T-cell (primary cell): ENCODE measurements at regions not wholly inside any gene's neighbourhood (a gene's known extent, or its start where the extent isn't known, plus 50 kb on each side); places are given as distances from the start of the nearest gene placed in this dataset.
"Not testable (repeated sequence)": the region's sequence is repeated elsewhere in the genome, so short reads cannot be mapped to it uniquely, and the experiment has no call there.

Experiments used
- ATAC-seq, 4 experiments: fragments of 200-7000 bp in 3 of 4; fragments of 150-1000 bp in 1 of 4; cut with Tn5 transposase; replicated peaks in 1 of 4; 1 replicate in 3 of 4; 2 replicates in 1 of 4; pipeline ENCODE4 v1.10.0; 2021; ENCODE audit warnings: moderate library complexity in 3 of 4, mild to moderate bottlenecking in 2 of 4, moderate number of reproducible peaks in 1 of 4
- CTCF ChIA-PET, 2 donors: fragments of 300-600 bp; sonication (Branson Sonifier 250); formaldehyde crosslinking; loops; one replicate each; lab custom pipeline; 2022; ENCODE audit warnings: antibody characterized with exemption in 2 of 2; lab: Charles Lee
- POLR2A ChIA-PET, 2 donors: fragments of 300-600 bp; sonication (Branson Sonifier 250); formaldehyde crosslinking; loops; one replicate each; lab custom pipeline; 2022; ENCODE audit warnings: antibody characterized with exemption in 2 of 2; lab: Charles Lee
- DNase-seq, 35 experiments: peaks; one replicate each; pipeline versions ENCODE4 v3.0.0 to v3.0.0-alpha.2; 2013 to 2023
- H3K27ac ChIP-seq: one replicate; pipeline ENCODE4 v1.5.1; 2013; ENCODE audit warnings: low read length
- H3K27me3 ChIP-seq, 2 experiments: replicated peaks in 1 of 2; 1 replicate in 1 of 2; 2 replicates in 1 of 2; pipeline versions ENCODE4 v1.6.1 to v1.7.0; 2013; ENCODE audit warnings: low read length in 1 of 2, mixed read lengths in 1 of 2; ENCODE audit not compliant: control insufficient read depth in 2 of 2, insufficient read depth in 2 of 2; ENCODE audit errors: extremely low read depth in 1 of 2
- H3K36me3 ChIP-seq, 2 donors: 1 replicate in 1 of 2; 2 replicates in 1 of 2; pipeline versions ENCODE4 v1.6.1 to v1.7.0; 2013; ENCODE audit warnings: low read length in 1 of 2; ENCODE audit not compliant: control insufficient read depth in 2 of 2, insufficient read depth in 1 of 2; ENCODE audit errors: extremely low read depth in 1 of 2
- H3K4me1 ChIP-seq, 2 experiments: 1 replicate in 1 of 2; 2 replicates in 1 of 2; pipeline versions ENCODE4 v1.6.1 to v1.7.0; 2013; ENCODE audit warnings: low read length in 2 of 2, mixed read lengths in 1 of 2; ENCODE audit not compliant: insufficient read depth in 2 of 2, control insufficient read depth in 1 of 2; ENCODE audit errors: extremely low read depth in 1 of 2
- H3K4me3 ChIP-seq, 2 donors: 1 replicate in 1 of 2; 2 replicates in 1 of 2; pipeline versions ENCODE4 v1.5.1 to v1.7.0; 2013; ENCODE audit warnings: mild to moderate bottlenecking in 2 of 2, low read length in 1 of 2, moderate library complexity in 1 of 2; ENCODE audit not compliant: control insufficient read depth in 1 of 2; ENCODE audit errors: extremely low read depth in 1 of 2
- H3K9me3 ChIP-seq: 2 replicates; pipeline ENCODE4 v1.7.0; 2013
- H3K27ac Mint-ChIP-seq, 2 donors: one replicate each; pipeline ENCODE4 v1.8.0; 2020 to 2021; ENCODE audit warnings: mild to moderate bottlenecking in 2 of 2, mixed read lengths in 2 of 2
- H3K27me3 Mint-ChIP-seq, 2 donors: one replicate each; pipeline ENCODE4 v1.8.0; 2021 to 2022; ENCODE audit warnings: mixed read lengths in 2 of 2
- H3K36me3 Mint-ChIP-seq: one replicate; pipeline ENCODE4 v1.8.0; 2021; ENCODE audit warnings: mixed read lengths
- H3K4me1 Mint-ChIP-seq, 3 donors: one replicate each; pipeline ENCODE4 v1.8.0; 2020 to 2022; ENCODE audit warnings: mixed read lengths in 3 of 3, mild to moderate bottlenecking in 1 of 3
- H3K4me3 Mint-ChIP-seq, 3 donors: one replicate each; pipeline ENCODE4 v1.8.0; 2020 to 2022; ENCODE audit warnings: mild to moderate bottlenecking in 3 of 3, mixed read lengths in 3 of 3, moderate library complexity in 3 of 3
- H3K9me3 Mint-ChIP-seq, 3 donors: one replicate each; pipeline ENCODE4 v1.8.0; 2020 to 2022; ENCODE audit warnings: mixed read lengths in 3 of 3
- WGBS: methylation state at CpG from one replicate; pipeline ENCODE4 v1.1.5; 2013; ENCODE audit warnings: missing lambda C conversion rate; ENCODE audit not compliant: insufficient coverage; 5-methylcytosine and 5-hydroxymethylcytosine counted together

GRCh38 chr21:20882462-20883407 lies 115.5 kb upstream of the NCAM2 start:
- Histone ChIP-seq H3K36me3 (no peaks in the 10 kb centered on the region), H3K27me3 (no peaks in the 10 kb centered on the region), H3K4me3 (no peak overlapping the region), H3K27ac (no peak overlapping the region), H3K4me1 (no peaks in the 10 kb centered on the region), H3K9me3 (no peaks in the 10 kb centered on the region)
- ATAC-seq = no peak
- WGBS = 35% methylated on average over 3 of the region's 9 CpGs
- POLR2A ChIA-PET = no interaction called here
- no peak overlapping the region for H3K27ac Mint-ChIP-seq
- H3K9me3 Mint-ChIP-seq = peaks cover 3% of the 10 kb centered on the region in 3 donors
- no peaks in the 10 kb centered on the region for H3K36me3 Mint-ChIP-seq
- no peaks in the 10 kb centered on the region for H3K27me3 Mint-ChIP-seq
- CTCF ChIA-PET = no interaction called here
- DNase-seq = no peak
- H3K4me3 Mint-ChIP-seq = no peak overlapping the region
- no peaks in the 10 kb centered on the region for H3K4me1 Mint-ChIP-seq

GRCh38 chr21:20883408-20883800 lies 114.8 kb upstream of the NCAM2 start:
- H3K9me3 Mint-ChIP-seq = peaks cover 0 to 3% (median 3%) of the 10 kb centered on the region in 3 donors
- no peaks in the 10 kb centered on the region for H3K27me3 ChIP-seq
- H3K4me1 ChIP-seq = no peaks in the 10 kb centered on the region
- H3K4me3 ChIP-seq = no peak overlapping the region
- H3K4me3 Mint-ChIP-seq = no peak overlapping the region
- H3K27me3 Mint-ChIP-seq = no peaks in the 10 kb centered on the region
- no peaks in the 10 kb centered on the region for H3K36me3 Mint-ChIP-seq
- DNase-seq (no peak), ATAC-seq (no peak)
- no peaks in the 10 kb centered on the region for H3K36me3 ChIP-seq
- POLR2A ChIA-PET = no interaction called here
- no CpG with 5 or more reads among the region's 4 CpGs for WGBS
- no peak overlapping the region for H3K27ac Mint-ChIP-seq
- H3K9me3 ChIP-seq = no peaks in the 10 kb centered on the region
- CTCF ChIA-PET = no interaction called here
- no peak overlapping the region for H3K27ac ChIP-seq
- no peaks in the 10 kb centered on the region for H3K4me1 Mint-ChIP-seq

GRCh38 chr21:20902511-20902910 lies 95.7 kb upstream of the NCAM2 start:
- no peak for DNase-seq
- Histone ChIP-seq H3K4me3 (no peak overlapping the region), H3K36me3 (no peaks in the 10 kb centered on the region), H3K27me3 (no peaks in the 10 kb centered on the region), H3K4me1 (no peaks in the 10 kb centered on the region), H3K9me3 (no peaks in the 10 kb centered on the region), H3K27ac (no peak overlapping the region)
- H3K27ac Mint-ChIP-seq = no peak overlapping the region
- H3K27me3 Mint-ChIP-seq = no peaks in the 10 kb centered on the region
- CTCF ChIA-PET = no interaction called here
- no peak for ATAC-seq
- H3K36me3 Mint-ChIP-seq = no peaks in the 10 kb centered on the region
- WGBS = no CpG with 5 or more reads among the region's 2 CpGs
- no peaks in the 10 kb centered on the region for H3K4me1 Mint-ChIP-seq
- no peak overlapping the region for H3K4me3 Mint-ChIP-seq
- POLR2A ChIA-PET = no interaction called here
- H3K9me3 Mint-ChIP-seq = peaks cover 0 to 4% (median 0%) of the 10 kb centered on the region in 3 donors

GRCh38 chr21:20902998-20903397 lies 95.2 kb upstream of the NCAM2 start:
- no peaks in the 10 kb centered on the region for H3K36me3 Mint-ChIP-seq

GRCh38 chr21:20927555-20927954 lies 70.7 kb upstream of the NCAM2 start:
- H3K36me3 ChIP-seq, H3K4me3 Mint-ChIP-seq, H3K27ac Mint-ChIP-seq, H3K4me3 ChIP-seq, H3K27me3 ChIP-seq, ATAC-seq, POLR2A ChIA-PET, H3K27me3 Mint-ChIP-seq, H3K4me1 Mint-ChIP-seq, H3K27ac ChIP-seq, H3K9me3 ChIP-seq, H3K4me1 ChIP-seq, DNase-seq, H3K36me3 Mint-ChIP-seq, CTCF ChIA-PET: not testable (repeated sequence)
- WGBS = 85% methylated on average over 12 of the region's 13 CpGs
- H3K9me3 Mint-ChIP-seq = peaks cover 0 to 19% (median 14%) of the 10 kb centered on the region in 3 donors

More at GRCh38 chr21:20902998-20903397, 95.2 kb upstream of the NCAM2 start:
- Mint-ChIP-seq H3K27ac (no peak overlapping the region), H3K4me1 (no peaks in the 10 kb centered on the region), H3K9me3 (peaks cover 0 to 4% (median 0%) of the 10 kb centered on the region in 3 donors), H3K4me3 (no peak overlapping the region), H3K27me3 (no peaks in the 10 kb centered on the region)
- Histone ChIP-seq H3K27ac (no peak overlapping the region), H3K27me3 (no peaks in the 10 kb centered on the region), H3K36me3 (no peaks in the 10 kb centered on the region), H3K4me1 (no peaks in the 10 kb centered on the region), H3K4me3 (no peak overlapping the region), H3K9me3 (no peaks in the 10 kb centered on the region)
- no peak for DNase-seq
- ChIA-PET CTCF (no interaction called here), POLR2A (no interaction called here)
- no peak for ATAC-seq

GRCh38 chr21:20942523-20942922 lies 55.7 kb upstream of the NCAM2 start:
- ChIA-PET POLR2A (no interaction called here), CTCF (no interaction called here)
- Histone ChIP-seq H3K4me3 (no peak overlapping the region), H3K9me3 (no peaks in the 10 kb centered on the region), H3K4me1 (no peaks in the 10 kb centered on the region), H3K36me3 (no peaks in the 10 kb centered on the region), H3K27me3 (no peaks in the 10 kb centered on the region), H3K27ac (no peak overlapping the region)
- DNase-seq (no peak), ATAC-seq (no peak)
- Mint-ChIP-seq H3K27ac (no peak overlapping the region), H3K4me3 (no peak overlapping the region), H3K4me1 (no peaks in the 10 kb centered on the region), H3K36me3 (no peaks in the 10 kb centered on the region), H3K27me3 (no peaks in the 10 kb centered on the region), H3K9me3 (peaks cover 0 to 19% (median 9%) of the 10 kb centered on the region in 3 donors)
- no CpG with 5 or more reads among the region's 1 CpG for WGBS
